ENCODE measurements at regions not wholly inside any gene's neighbourhood (a gene's known extent, or its start where the extent isn't known, plus 50 kb on each side); places are given as distances from the start of the nearest gene placed in this dataset.

GRCh38 chr10:36018996-36019395 lies 376.9 kb upstream of the FZD8 start:
- TF ChIP-seq, protein P1, sequence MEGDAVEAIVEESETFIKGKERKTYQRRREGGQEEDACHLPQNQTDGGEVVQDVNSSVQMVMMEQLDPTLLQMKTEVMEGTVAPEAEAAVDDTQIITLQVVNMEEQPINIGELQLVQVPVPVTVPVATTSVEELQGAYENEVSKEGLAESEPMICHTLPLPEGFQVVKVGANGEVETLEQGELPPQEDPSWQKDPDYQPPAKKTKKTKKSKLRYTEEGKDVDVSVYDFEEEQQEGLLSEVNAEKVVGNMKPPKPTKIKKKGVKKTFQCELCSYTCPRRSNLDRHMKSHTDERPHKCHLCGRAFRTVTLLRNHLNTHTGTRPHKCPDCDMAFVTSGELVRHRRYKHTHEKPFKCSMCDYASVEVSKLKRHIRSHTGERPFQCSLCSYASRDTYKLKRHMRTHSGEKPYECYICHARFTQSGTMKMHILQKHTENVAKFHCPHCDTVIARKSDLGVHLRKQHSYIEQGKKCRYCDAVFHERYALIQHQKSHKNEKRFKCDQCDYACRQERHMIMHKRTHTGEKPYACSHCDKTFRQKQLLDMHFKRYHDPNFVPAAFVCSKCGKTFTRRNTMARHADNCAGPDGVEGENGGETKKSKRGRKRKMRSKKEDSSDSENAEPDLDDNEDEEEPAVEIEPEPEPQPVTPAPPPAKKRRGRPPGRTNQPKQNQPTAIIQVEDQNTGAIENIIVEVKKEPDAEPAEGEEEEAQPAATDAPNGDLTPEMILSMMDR (IDR thresholded peaks at IDR 0.05): no peak
- no peak for TF ChIP-seq POLR2A (IDR thresholded peaks at IDR 0.05)

All from lower leg skin (tissue), 3 donors.